H1 (cell line): ENCODE measurements at regions not wholly inside any gene's neighbourhood (a gene's known extent, or its start where the extent isn't known, plus 50 kb on each side); places are given as distances from the start of the nearest gene placed in this dataset.

Source experiments
- BRCA1 ChIP-seq: IDR thresholded peaks from 2 replicates; pipeline ENCODE4 v1.6.1; 2012; ENCODE audit warnings: low read depth, low read length, improper control_type of control experiment
- EP300 ChIP-seq, 2 experiments: IDR thresholded peaks; 1 replicate in 1 of 2; 2 replicates in 1 of 2; pipeline ENCODE4 v1.6.1; 2011 to 2012; ENCODE audit warnings: low read depth in 2 of 2, low read length in 2 of 2, mild to moderate bottlenecking in 2 of 2, borderline replicate concordance in 1 of 2, inconsistent platforms in 1 of 2, moderate library complexity in 1 of 2
- KDM4A ChIP-seq: IDR thresholded peaks from one replicate; pipeline ENCODE4 v1.7.1; 2012; ENCODE audit warnings: low read depth, mild to moderate bottlenecking, moderate library complexity, low read length, inconsistent platforms; ENCODE audit not compliant: severe bottlenecking
- POU5F1 ChIP-seq: IDR thresholded peaks from 2 replicates; pipeline ENCODE4 v1.6.1; 2011; ENCODE audit warnings: low read depth, mild to moderate bottlenecking, low read length, moderate library complexity
- TF ChIP-seq, protein P1 (sequence below): IDR thresholded peaks from 2 replicates; pipeline ENCODE4 v1.6.1; 2012; ENCODE audit warnings: inconsistent platforms

DNA sequence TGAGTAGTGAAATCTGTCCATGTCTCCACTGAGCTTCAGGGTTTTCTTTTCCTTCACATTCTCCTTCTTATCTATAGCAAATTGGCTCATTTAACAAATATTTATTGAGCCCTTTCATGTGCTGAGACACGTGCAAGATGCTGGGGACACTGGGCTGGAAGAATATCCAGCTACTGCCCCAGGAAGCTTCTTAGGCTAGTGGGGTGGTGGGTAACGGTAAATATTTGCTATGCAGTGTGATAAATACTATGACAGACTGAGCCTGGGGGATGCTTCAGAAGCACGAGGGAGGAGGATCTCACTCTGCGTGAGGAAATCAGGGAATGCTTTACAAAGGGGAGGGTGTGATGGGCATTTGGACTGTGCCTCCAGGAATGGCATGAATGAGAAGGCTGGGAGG lies 524.1 kb downstream of the GRIN2A start (continued):
- TF ChIP-seq BRCA1 (no peak), POU5F1 (no peak), KDM4A (no peak), EP300 (IDR thresholded peaks at IDR 0.05; ENCODE audit: borderline replicate concordance in 1 of 2, low read depth in 2 of 2, low read length in 2 of 2) (no peak)
- TF ChIP-seq, protein P1, sequence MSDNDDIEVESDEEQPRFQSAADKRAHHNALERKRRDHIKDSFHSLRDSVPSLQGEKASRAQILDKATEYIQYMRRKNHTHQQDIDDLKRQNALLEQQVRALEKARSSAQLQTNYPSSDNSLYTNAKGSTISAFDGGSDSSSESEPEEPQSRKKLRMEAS: no peak
